DMS 273 treated with DMSO at 0.1 percent for 48 hours (cell line): ENCODE measurements at regions not wholly inside any gene's neighbourhood (a gene's known extent, or its start where the extent isn't known, plus 50 kb on each side); places are given as distances from the start of the nearest gene placed in this dataset.

Experiments
- DNase-seq: peaks from one replicate; lab custom pipeline; 2025; lab: John Stamatoyannopoulos, UW

- no peak for DNase-seq
Observed at GRCh38 chr5:86029308-86029707, 588.4 kb upstream of the COX7C start.

- DNase-seq, result no peak
Observed at GRCh38 chr5:86030753-86031152, 587.0 kb upstream of the COX7C start.

GRCh38 chr5:86038566-86038965 lies 579.2 kb upstream of the COX7C start:
- no peak for DNase-seq

GRCh38 chr5:86039351-86039750 lies 578.4 kb upstream of the COX7C start:
- DNase-seq, result no peak

- no peak for DNase-seq
Observed at GRCh38 chr5:86070719-86071118, 547.0 kb upstream of the COX7C start.

GRCh38 chr5:86074297-86074696 lies 543.4 kb upstream of the COX7C start:
- DNase-seq, result no peak

GRCh38 chr5:86075139-86075538 lies 542.6 kb upstream of the COX7C start:
- DNase-seq, result no peak

GRCh38 chr5:86095092-86095491 lies 522.6 kb upstream of the COX7C start:
- DNase-seq, result no peak

- DNase-seq, result no peak
Observed at GRCh38 chr5:86101966-86102365, 515.8 kb upstream of the COX7C start.

GRCh38 chr5:86108825-86109224 lies 508.9 kb upstream of the COX7C start:
- no peak for DNase-seq

GRCh38 chr5:86112249-86112648 lies 505.5 kb upstream of the COX7C start:
- no peak for DNase-seq

- DNase-seq, result no peak
Observed at GRCh38 chr5:86115164-86115563, 502.6 kb upstream of the COX7C start.

GRCh38 chr5:86118542-86118941 lies 499.2 kb upstream of the COX7C start:
- no peak for DNase-seq

- no peak for DNase-seq
Observed at GRCh38 chr5:86124333-86124732, 493.4 kb upstream of the COX7C start.

- DNase-seq, result peak; percentile 30
Observed at GRCh38 chr5:86125731-86126601, 491.8 kb upstream of the COX7C start.

GRCh38 chr5:86127696-86128095 lies 490.0 kb upstream of the COX7C start:
- peak; percentile 54 for DNase-seq

- no peak for DNase-seq
Observed at GRCh38 chr5:86129009-86129408, 488.7 kb upstream of the COX7C start.

- DNase-seq, result no peak
Observed at GRCh38 chr5:86137297-86137696, 480.4 kb upstream of the COX7C start.

GRCh38 chr5:86143837-86144236 lies 473.9 kb upstream of the COX7C start:
- no peak for DNase-seq

GRCh38 chr5:86152988-86153560 lies 464.7 kb upstream of the COX7C start:
- no peak for DNase-seq

GRCh38 chr5:86155796-86156195 lies 461.9 kb upstream of the COX7C start:
- DNase-seq, result no peak

GRCh38 chr5:86170194-86170593 lies 447.5 kb upstream of the COX7C start:
- DNase-seq, result no peak

- DNase-seq, result no peak
Observed at GRCh38 chr5:86175224-86175623, 442.5 kb upstream of the COX7C start.

GRCh38 chr5:86199287-86199686 lies 418.5 kb upstream of the COX7C start:
- no peak for DNase-seq
